Right renal cortex interstitium (tissue), 3 donors: ENCODE measurements at regions not wholly inside any gene's neighbourhood (a gene's known extent, or its start where the extent isn't known, plus 50 kb on each side); places are given as distances from the start of the nearest gene placed in this dataset.

Experiments used
- DNase-seq, 3 donors: peaks; one replicate each; pipeline ENCODE4 v3.0.0-alpha.2; 2013; ENCODE audit warnings: low read depth in 3 of 3, low spot score in 2 of 3

DNA sequence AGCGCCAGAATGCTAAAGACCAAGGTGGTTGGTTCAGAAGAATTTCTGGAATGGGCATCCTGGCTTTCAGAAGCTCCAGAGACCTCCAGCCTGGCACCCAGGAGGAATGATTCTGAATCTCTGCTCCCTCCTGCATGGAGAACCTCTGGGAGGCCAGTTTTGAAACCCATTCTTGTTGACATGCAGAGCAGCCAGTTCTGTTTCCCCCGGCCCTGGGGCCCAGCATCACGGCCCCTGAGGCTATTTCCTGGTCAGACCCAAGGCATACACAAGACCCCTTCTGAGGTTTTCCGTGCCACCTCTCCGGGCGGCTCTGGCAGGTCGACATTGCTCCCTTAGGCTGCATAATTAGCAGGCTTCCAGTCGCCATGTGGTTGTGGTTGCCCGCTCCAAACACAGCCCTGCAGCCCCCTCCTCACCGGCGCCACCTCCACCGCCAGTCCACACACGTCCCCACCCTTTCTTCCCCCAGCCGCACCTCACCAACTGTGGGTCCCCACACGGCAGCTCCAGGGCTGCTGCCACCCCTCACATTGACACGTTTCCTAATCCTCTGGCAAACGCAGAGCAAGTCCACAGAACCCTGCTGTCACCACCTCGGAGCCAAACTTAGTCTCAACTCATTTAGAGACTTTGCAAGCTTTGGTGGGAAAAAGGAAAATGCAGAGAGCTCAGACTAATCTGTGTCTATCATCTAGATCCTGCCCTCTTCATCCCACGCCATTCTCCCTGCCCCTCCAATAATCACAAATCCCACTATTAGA, 367.1 kb downstream of the SOX9 start:
- no peak for DNase-seq

DNA sequence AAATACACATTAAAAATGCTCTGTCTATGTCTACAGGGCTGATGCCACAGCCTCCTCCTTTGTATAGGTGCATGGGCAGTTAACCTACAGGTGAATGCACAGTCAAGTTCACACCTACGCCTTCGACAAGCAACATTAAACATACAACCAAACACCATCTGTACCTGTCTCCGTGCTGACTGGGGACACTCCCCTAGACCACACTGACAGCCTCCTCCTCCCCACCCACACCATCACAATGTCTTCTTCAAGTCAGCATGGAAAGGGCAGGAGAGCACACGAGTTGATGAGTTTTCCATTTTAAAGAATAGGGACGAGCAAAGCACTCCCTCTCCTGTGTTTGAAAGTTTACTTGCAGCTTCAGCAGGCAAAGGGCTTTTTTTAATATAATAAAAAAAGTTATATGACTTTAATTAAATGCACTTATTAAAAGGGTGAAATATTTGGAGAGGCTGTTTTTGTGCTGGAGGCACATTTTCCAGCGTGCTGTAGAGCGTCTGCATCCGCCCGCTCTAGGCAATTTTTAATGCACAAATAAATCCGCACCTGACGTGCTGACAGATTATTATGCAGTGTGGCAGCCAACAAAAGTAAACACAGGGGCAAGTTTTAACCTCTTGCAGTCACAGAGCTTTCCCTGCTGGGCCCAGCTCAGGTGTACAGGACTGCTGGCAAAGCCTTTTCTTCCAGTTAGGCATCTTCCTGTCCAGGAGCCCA, 367.9 kb downstream of the SOX9 start:
- no peak for DNase-seq

DNA sequence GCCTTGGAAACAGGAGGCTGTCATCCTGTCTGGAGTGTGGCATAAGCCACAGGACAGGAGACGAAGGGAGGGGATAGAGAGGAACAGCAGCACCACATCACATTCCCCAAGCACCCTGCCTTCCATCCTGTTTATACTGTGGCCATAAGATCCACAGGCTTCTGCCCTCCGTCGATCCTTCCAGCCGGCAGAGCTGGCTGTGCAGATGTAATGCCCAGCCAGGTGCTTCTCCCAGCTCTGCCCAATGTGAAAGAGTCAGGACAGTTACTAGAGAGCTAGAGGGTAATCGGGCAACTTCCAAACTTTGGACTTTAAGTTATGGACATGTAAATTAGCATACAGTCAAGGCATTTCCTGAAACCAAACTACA, 368.4 kb downstream of the SOX9 start:
- no peak for DNase-seq

DNA sequence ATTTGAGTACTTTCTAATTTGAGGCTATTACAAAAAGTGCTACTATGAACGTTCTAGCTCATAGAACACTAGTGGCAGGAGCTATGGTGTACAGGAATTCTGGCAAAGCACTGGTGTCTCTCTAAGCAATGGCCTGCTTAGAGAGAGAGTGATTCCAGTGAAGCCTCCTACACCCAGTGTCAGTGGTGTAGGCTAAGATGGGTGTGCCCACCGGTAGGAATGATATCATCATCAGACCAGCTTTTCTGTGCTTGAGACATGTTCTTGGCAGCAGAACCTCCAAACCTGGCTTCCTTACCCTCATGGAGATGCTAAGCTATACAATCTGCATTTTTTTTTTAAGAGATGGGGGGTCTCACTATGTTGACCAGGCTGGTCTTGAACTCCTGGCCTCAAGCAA, 370.3 kb downstream of the SOX9 start:
- DNase-seq: no peak

DNA sequence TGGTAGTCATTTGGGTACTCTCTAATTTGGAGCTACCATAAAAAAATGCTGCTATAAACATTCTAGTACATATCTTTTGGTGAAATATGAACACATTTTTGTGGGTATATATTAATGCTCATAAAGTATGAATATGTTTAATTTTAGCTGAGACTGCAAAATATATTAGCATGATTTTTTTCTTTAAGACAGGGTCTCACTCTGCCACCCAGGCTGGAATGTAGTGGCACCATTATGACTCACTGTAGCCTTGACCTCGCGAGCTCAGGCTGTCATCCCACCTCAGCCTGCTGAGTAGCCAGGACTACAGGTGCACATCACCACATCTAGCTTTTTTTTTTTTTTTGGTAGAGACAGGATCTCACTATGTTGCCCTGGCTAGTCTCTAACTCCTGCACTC, 371.7 kb downstream of the SOX9 start:
- DNase-seq: no peak

DNA sequence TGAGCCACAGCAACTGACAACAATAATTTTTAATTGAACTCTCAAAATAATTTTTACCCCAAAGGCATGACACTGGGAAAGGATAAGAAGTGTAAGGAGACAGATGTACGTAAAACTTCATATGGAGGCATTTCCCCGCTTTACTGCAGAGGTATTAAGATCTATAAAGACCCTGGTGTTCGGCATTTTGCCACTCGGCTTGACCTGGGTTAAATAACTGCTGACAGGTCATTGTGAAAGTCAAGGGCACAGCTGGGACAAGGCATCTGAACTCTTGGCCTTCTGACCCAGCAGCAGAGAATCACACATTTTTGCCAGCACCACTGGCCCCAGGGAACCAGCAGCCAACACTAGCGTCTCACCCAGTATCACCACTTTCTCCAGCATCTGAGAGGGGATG, 372.1 kb downstream of the SOX9 start:
- no peak for DNase-seq

DNA sequence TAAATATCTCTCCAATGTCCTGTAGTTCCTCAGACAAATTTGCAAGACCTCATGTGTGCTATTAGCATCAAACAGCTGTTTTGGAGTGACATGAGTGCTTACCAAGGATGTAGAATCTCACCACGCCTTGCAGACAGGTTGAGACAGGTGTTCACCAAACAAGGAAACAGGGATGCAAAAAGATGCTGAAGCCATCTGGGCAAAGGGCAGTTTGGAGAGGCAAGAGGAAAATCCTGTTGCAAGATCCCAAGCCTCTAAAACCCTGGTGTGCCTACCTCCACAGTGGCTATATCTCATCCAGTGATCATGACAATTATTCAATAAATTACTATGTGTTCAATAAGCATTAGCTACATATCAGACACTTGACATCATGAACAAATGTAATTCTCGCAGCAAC, 373.7 kb downstream of the SOX9 start:
- no peak for DNase-seq

DNA sequence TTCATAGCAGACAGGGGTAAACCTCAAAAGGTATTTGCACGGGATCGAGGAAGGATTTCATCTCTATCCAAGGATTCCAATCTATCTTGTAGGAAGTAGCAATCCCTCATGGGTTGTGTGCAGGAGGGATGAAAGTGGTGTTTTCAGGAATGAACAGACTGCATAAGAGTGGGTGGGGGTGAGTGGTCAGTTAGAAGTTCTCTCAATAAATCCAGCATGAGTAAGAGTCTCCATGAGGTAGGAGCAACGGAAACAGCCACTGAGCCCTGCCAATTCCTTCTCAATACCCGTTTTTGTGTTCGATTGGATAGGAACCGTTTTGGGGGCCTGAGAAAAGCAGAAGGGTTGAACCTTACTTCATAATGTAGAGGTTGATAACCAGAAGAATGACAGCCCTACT, 375.6 kb downstream of the SOX9 start:
- DNase-seq: no peak

DNA sequence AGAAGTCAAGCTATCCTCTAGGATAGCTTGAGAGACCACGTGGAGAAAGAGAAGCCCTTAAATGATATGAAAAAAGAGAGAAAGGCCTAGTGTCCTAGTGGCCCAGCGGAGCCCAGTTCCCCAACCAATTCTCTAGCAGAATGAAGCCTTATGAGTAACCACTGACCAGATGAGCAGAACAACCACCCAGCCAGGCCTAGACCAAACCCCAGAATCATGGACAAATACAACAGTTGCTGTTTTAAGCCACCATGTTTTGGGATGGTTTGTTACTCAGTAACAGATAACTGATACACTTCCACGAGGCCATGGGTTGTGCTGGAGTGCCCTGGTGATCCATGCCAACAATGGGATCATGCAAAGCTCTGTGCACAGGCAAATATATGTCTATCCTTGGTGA, 377.1 kb downstream of the SOX9 start:
- no peak for DNase-seq

DNA sequence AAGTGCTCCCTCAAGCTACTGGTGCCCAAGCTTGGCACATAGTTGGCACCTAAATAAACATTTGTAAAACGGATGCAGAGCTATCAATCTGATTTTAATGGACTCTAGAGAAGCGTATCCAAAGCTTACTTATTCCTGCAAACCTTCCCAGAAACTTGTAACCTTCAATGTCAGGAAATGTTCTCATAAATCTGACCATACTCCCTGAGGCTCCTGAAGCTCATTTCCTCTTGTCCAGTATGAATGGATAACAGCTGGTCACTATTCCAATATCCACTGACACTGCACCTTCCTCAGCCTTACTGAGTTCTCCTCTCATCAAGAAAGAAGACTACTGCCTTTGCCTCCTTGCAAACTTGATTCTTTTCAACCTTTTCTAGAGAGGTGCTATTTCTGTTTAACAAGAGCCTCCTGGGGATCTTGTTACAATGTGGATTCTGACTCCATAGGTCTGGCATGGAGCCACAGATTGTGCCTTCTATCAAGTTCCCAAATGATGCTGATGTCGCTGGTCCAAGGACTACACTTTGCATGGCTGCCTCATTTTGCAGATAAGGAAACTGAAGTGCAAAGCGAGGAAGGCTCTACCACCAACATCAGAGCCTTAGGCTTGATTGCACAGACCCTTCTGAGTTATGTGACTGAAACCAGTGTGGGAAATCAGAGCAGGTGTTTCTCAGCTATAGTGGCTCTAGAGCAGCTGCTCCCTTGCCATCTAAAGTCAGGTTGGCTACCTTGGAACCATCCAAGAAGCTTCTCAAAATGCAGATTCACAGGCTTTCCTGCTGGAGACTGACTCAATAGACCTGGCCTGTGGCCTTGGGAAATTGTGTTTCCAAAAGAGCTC, 377.8 kb downstream of the SOX9 start:
- DNase-seq: no peak

DNA sequence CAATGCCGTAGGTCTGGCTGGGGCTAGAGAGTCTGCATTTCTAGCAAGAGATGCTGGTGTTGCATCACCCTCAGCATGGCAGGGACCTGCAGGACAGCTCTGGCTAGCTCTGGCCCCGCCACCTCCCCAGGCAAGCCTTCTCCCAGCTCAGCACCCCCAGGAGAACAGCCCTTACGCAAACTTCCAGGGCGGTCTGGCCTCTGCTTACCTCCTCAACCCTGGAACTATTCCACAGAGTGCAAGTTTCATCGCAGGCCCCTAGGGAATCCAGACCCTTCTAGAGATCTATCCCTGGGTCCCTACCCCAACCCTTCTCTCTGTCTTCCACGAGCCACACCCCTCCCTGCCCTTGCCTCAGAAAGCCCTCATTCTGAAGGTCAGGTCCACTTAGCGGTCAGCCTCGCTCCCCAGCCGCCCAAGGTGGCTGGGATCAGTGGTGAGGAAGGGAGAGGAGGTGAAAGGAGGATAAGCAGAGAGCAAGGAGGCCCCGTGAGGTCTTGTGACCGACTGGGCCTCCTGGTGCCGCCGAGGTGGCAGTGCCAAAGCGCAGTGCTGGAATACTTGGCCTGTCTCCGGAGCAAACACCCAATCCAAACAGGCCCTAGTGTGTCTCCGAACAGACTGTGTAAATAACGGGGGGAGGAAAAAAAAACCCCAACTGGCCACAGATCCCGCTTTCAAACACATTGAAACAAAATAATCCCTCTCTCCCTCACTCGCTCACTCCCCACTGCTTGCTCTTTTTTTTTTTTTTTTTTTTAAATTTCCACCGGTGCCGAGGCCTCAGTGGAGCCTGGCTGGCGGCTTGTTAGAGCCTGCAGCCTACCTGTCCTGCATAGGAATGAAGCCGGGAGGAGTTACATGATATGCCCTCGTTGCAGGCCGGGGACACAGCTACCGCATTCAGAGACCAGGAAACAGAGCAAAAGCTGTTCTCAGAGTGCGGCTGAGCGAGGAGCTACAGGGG, 380.9 kb downstream of the SOX9 start:
- no peak for DNase-seq

DNA sequence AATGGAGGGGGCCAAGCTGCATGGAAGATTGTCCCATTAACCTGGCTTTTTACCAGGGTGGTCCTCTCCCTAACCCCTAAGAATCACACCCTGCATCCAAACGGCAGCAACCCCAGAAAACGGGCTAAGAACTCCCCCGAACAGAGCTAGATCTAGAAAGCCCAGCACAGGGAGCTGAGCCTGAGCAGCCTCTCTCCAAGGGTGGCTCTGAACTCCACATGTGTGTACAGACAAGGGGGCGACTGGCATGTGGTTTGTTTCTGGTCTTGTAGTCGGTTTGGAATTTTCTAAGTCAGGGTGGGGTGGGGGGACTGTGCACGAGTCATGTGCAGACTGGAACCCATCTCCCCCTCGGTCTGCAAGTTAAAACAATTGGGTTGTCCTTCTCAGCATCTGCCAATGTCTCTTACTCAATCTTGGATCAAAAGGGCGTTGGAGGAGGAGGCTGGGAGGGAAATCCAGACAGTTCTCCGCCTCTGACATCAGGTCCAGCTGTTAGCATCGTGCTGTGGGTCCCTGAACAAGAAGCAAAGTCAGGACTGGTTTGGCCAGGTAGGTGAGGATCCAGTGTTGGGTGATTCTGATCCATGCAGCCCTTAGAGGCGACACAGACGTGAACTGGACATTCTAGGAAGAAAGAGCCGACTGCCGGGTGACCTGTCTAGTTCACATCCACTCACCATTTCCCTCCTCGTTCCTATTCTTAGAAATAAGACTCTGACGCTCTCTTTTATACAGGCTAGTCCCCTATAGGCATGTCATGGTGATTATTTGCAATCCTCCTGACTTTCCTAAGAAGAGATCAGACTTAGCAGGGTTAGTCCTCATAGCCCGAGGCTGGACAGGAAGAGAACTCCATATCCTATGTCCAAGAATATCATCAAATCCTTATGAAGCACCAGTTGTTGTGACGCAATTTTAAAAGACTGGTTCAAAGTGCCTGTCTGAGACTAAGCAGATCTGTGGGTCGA, 381.8 kb downstream of the SOX9 start:
- DNase-seq: no peak

DNA sequence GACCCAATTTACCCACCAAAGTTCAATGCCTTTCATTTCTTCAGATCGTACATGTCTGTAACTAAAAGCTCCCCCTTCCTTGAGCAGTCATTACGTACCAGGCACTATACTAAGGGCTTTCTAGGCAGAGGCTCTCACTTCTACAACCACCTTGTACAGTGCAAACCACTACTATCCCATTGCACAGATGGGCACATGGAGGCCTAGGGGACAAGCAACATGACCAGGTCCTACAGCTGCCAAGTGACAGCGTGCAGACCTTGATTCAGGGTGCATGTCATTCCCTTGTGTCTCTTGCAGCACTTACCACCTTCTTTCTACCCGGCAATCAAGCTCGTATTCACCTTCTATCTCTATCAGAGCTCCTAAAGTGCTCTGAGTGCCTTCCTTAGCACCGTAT, 382.7 kb downstream of the SOX9 start:
- DNase-seq: no peak

DNA sequence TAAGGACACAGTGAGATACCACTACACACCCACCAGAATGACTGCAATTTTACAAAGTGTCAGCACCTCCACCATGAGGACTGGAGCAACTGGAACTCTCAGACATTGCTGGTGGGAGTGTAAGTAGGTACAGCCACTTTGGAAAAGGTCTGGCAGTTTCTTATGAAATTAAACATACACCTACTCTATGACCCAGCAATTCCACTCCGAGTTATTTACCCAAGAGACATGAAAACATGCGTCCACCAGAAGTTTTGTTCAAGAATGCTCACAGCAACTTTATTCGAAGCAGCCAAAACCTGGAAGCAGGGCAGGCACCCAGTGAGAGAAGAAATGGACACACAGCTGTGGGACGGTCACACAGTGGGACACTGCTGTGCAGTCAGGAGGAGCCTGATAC, 384.0 kb downstream of the SOX9 start:
- DNase-seq: no peak

DNA sequence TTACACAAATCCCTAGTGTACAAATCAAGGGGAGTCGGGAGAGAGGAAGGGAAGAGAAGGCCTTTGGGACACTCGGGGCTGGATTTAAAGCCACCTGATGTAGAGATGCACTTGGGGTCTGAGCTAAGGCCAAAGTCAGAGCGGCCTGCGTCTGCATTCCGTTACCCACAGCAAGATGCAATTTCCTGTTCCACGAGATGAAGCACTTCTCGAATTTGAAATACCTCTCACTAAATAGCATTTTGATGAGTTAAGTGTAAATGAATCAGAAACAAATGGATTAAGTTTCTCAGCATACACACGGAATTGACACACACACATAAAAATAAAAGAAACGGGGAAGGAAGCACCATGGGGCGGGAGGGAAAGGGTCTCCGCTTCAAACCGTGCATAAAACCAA, 386.0 kb downstream of the SOX9 start:
- DNase-seq: no peak

DNA sequence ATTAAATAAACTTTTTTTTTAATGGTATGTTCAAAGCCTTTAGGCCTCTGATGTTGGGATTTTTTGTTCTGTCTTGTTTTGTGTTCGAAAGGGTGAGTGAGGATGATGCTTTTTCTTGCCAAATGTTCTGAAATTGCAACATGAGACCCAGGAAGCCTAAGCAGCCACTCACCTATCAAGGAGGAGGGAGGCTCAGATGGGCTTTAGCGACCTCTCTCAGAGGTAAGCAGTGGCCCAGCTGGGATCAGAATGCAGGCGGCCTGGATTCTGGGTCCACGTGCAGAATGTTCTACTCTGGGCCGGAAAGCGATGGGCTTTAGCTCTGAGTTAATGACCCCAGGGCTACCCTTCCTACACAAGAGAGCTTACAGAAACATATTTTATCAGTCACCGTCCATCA, 386.6 kb downstream of the SOX9 start:
- no peak for DNase-seq

DNA sequence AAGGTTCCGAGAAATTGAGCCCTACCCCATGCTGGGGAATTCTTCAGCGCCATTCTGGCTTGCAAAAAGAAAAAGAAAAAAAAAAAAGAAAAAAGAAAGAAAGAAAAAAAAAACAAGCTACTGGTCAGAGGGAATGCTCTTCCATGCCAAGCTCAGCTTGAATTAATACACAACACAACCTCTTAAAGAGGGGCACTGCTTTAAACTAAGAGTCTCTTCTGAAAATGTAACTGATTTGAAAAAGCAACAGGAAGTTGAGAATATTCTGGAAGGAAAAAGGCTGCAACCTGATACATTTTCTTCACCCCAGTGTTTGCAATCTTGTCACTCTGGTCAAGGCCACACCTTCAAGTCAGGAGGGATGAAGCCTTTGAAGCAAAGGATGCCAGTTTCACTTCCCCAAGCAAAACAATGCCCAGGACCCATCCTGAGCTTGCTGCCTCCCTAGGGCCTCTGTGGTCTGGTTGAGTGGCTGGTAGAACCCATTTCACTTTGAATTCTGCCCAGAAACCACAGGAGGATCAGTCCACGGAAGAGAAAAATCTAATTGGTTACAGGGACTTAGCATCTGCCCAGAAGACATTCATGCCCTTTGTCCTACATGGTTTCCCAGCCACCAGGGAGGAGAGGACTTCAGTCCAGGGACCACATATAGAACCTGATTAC, 389.7 kb downstream of the SOX9 start:
- DNase-seq: no peak

DNA sequence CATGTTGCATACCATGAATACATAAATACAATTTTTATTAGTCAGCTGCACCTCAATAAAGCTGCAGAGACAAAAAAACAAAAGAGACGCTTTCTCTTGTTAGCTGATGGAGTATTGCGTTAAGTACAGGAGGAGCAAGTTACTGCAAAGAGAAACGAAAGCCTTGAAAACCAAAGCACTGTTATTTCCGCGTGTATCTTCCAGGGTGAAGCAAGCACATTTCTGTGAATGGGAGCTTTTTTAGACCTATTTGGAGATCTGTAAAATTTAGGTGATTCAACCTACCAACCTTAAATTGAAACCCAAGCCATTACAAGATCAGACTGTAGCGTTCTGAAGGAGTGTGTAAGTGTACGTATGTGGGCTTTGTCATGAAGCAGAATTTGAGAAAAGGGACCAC, 390.4 kb downstream of the SOX9 start:
- no peak for DNase-seq

DNA sequence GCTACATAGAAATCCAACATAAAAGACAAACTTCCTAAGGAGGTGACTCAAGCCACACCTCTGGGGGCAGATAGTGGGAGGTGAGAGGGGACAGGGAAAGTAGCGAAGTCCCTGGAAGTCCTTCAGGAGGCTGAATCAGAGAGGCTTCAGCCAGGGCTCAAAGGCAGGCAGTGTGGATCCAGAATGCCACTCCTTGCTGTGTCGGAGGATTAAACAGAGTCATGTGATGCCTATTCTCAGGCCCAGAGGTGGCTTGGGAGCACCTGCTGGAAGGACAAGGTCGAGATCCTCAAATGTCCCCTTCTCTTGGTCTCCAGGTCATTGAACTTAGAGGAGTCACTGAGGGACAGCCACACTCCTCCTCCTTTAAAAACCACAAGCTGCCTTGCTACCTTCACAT, 391.1 kb downstream of the SOX9 start:
- DNase-seq: no peak
